Vagina (tissue), 2 donors: ENCODE measurements at regions not wholly inside any gene's neighbourhood (a gene's known extent, or its start where the extent isn't known, plus 50 kb on each side); places are given as distances from the start of the nearest gene placed in this dataset.

ENCODE experiments used
- POLR2AphosphoS5 ChIP-seq, 2 donors: sonication (generic); formaldehyde crosslinking; IDR thresholded peaks; one replicate each; pipeline ENCODE4 v1.9.0; 2017; ENCODE audit warnings: antibody characterized with exemption in 2 of 2, mild to moderate bottlenecking in 2 of 2, low read depth in 1 of 2; ENCODE audit not compliant: insufficient read depth in 1 of 2
- TF ChIP-seq, protein P1 (sequence below), 3 experiments: fragments of 450-650 bp in 2 of 3; fragments of 200-600 bp in 1 of 3; sonication (generic) in 1 of 3; IDR thresholded peaks; one replicate each; pipeline ENCODE4 v1.5.1; 2017 to 2019; ENCODE audit warnings: antibody characterized with exemption in 3 of 3, mild to moderate bottlenecking in 2 of 3, moderate library complexity in 2 of 3

- TF ChIP-seq, protein P1, sequence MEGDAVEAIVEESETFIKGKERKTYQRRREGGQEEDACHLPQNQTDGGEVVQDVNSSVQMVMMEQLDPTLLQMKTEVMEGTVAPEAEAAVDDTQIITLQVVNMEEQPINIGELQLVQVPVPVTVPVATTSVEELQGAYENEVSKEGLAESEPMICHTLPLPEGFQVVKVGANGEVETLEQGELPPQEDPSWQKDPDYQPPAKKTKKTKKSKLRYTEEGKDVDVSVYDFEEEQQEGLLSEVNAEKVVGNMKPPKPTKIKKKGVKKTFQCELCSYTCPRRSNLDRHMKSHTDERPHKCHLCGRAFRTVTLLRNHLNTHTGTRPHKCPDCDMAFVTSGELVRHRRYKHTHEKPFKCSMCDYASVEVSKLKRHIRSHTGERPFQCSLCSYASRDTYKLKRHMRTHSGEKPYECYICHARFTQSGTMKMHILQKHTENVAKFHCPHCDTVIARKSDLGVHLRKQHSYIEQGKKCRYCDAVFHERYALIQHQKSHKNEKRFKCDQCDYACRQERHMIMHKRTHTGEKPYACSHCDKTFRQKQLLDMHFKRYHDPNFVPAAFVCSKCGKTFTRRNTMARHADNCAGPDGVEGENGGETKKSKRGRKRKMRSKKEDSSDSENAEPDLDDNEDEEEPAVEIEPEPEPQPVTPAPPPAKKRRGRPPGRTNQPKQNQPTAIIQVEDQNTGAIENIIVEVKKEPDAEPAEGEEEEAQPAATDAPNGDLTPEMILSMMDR (IDR thresholded peaks at IDR 0.05), result no peak
- no peak for TF ChIP-seq POLR2AphosphoS5 (IDR thresholded peaks at IDR 0.05; ENCODE audit: insufficient read depth in 1 of 2, low read depth in 1 of 2)
Observed at GRCh38 chr2:60671966-60672365, 84.1 kb upstream of the PAPOLG start.
